ENCODE measurements at regions not wholly inside any gene's neighbourhood (a gene's known extent, or its start where the extent isn't known, plus 50 kb on each side); places are given as distances from the start of the nearest gene placed in this dataset.
"Not testable (repeated sequence)": the region's sequence is repeated elsewhere in the genome, so short reads cannot be mapped to it uniquely, and the experiment has no call there.

- Histone ChIP-seq H3K4me3 (no peak overlapping the region), H3K4me2 (no peak overlapping the region), H3K36me3 (ENCODE audit: low read depth) (no peaks in the 10 kb centered on the region), H3K9me2 (ENCODE audit: insufficient read depth) (no peaks in the 10 kb centered on the region), H3K27me3 (ENCODE audit: insufficient read depth, low read depth) (no peaks in the 10 kb centered on the region), H4K20me1 (ENCODE audit: insufficient read depth) (no peaks in the 10 kb centered on the region), H3K9me3 (ENCODE audit: insufficient read depth, low read depth) (no peaks in the 10 kb centered on the region), H3F3A (ENCODE audit: insufficient read depth, low read depth) (no peaks in the 10 kb centered on the region), H2AFZ (no peak overlapping the region), H3K4me1 (replicated peaks; ENCODE audit: insufficient read depth) (no peaks in the 10 kb centered on the region), H3K27ac (no peak overlapping the region), H3K79me2 (ENCODE audit: low read depth) (no peaks in the 10 kb centered on the region)
- no TSS peak for BruUV-seq (replicated peaks)
- ChIA-PET CTCF (no interaction called here), POLR2A (ENCODE audit: unreplicated experiment) (no interaction called here)
- DNase-seq: no peak
- TF ChIP-seq CTCF (conservative IDR thresholded peaks at IDR 0.05) (no peak), EZH2 (IDR thresholded peaks at IDR 0.05; ENCODE audit: low read depth) (no peak)
- intact Hi-C loops (cut with micrococcal nuclease; ENCODE audit: unreplicated experiment): no loop called here
Observed at GRCh38 chrX:139446832-139447231, 83.7 kb upstream of the F9 start.

- CTCF ChIA-PET: no interaction called here
Observed at GRCh38 chrX:139429913-139430312, 100.6 kb upstream of the F9 start.

GRCh38 chrX:139423186-139423585 lies 107.4 kb upstream of the F9 start:
- H3K27ac ChIP-seq: no peak overlapping the region
- H3K4me1 ChIP-seq (replicated peaks; ENCODE audit: insufficient read depth): no peaks in the 10 kb centered on the region
- no peak overlapping the region for H3K4me3 ChIP-seq
- no peaks in the 10 kb centered on the region for H3K79me2 ChIP-seq (ENCODE audit: low read depth)
- no peak overlapping the region for H2AFZ ChIP-seq
- POLR2A ChIA-PET (ENCODE audit: unreplicated experiment): no interaction called here
- H3K27me3 ChIP-seq (ENCODE audit: insufficient read depth, low read depth): no peaks in the 10 kb centered on the region
- no peaks in the 10 kb centered on the region for H3K9me2 ChIP-seq (ENCODE audit: insufficient read depth)
- no peaks in the 10 kb centered on the region for H3F3A ChIP-seq (ENCODE audit: insufficient read depth, low read depth)
- no peaks in the 10 kb centered on the region for H4K20me1 ChIP-seq (ENCODE audit: insufficient read depth)
- intact Hi-C loops (cut with micrococcal nuclease; ENCODE audit: unreplicated experiment): no loop called here
- TF ChIP-seq EZH2 (IDR thresholded peaks at IDR 0.05; ENCODE audit: low read depth) (no peak), CTCF (conservative IDR thresholded peaks at IDR 0.05) (no peak)
- CTCF ChIA-PET: no interaction called here
- H3K9me3 ChIP-seq (ENCODE audit: insufficient read depth, low read depth): no peaks in the 10 kb centered on the region
- H3K4me2 ChIP-seq: no peak overlapping the region
- no peaks in the 10 kb centered on the region for H3K36me3 ChIP-seq (ENCODE audit: low read depth)
- no peak for DNase-seq
- no TSS peak for BruUV-seq (replicated peaks)

More at GRCh38 chrX:139429913-139430312, 100.6 kb upstream of the F9 start:
- Histone ChIP-seq H4K20me1 (ENCODE audit: insufficient read depth) (no peaks in the 10 kb centered on the region), H3K4me1 (replicated peaks; ENCODE audit: insufficient read depth) (no peaks in the 10 kb centered on the region), H3F3A (ENCODE audit: insufficient read depth, low read depth) (no peaks in the 10 kb centered on the region), H3K79me2 (ENCODE audit: low read depth) (no peaks in the 10 kb centered on the region), H3K4me2 (no peak overlapping the region), H3K27me3 (ENCODE audit: insufficient read depth, low read depth) (no peaks in the 10 kb centered on the region), H3K4me3 (no peak overlapping the region), H3K27ac (no peak overlapping the region), H3K9me3 (ENCODE audit: insufficient read depth, low read depth) (no peaks in the 10 kb centered on the region), H2AFZ (no peak overlapping the region), H3K36me3 (ENCODE audit: low read depth) (no peaks in the 10 kb centered on the region), H3K9me2 (ENCODE audit: insufficient read depth) (no peaks in the 10 kb centered on the region)
- POLR2A ChIA-PET (ENCODE audit: unreplicated experiment): no interaction called here
- TF ChIP-seq CTCF (conservative IDR thresholded peaks at IDR 0.05): no peak
- TF ChIP-seq EZH2 (IDR thresholded peaks at IDR 0.05; ENCODE audit: low read depth): no peak
- intact Hi-C loops (cut with micrococcal nuclease; ENCODE audit: unreplicated experiment): no loop called here
- no TSS peak for BruUV-seq (replicated peaks)
- no peak for DNase-seq

GRCh38 chrX:139398258-139398657 lies 132.3 kb upstream of the F9 start:
- H3K9me2 ChIP-seq (ENCODE audit: insufficient read depth); H3K4me2 ChIP-seq; CTCF ChIA-PET; H3K79me2 ChIP-seq (ENCODE audit: low read depth); H3K36me3 ChIP-seq (ENCODE audit: low read depth); H4K20me1 ChIP-seq (ENCODE audit: insufficient read depth); H2AFZ ChIP-seq; BruUV-seq (replicated peaks); H3K27me3 ChIP-seq (ENCODE audit: insufficient read depth, low read depth); H3K27ac ChIP-seq; intact Hi-C loops (cut with micrococcal nuclease; ENCODE audit: unreplicated experiment); DNase-seq; POLR2A ChIA-PET (ENCODE audit: unreplicated experiment); H3K9me3 ChIP-seq (ENCODE audit: insufficient read depth, low read depth); H3F3A ChIP-seq (ENCODE audit: insufficient read depth, low read depth); H3K4me3 ChIP-seq; H3K4me1 ChIP-seq (replicated peaks; ENCODE audit: insufficient read depth): not testable (repeated sequence)
